ENCODE measurements at regions not wholly inside any gene's neighbourhood (a gene's known extent, or its start where the extent isn't known, plus 50 kb on each side); places are given as distances from the start of the nearest gene placed in this dataset.
"Not testable (repeated sequence)": the region's sequence is repeated elsewhere in the genome, so short reads cannot be mapped to it uniquely, and the experiment has no call there.

DNA sequence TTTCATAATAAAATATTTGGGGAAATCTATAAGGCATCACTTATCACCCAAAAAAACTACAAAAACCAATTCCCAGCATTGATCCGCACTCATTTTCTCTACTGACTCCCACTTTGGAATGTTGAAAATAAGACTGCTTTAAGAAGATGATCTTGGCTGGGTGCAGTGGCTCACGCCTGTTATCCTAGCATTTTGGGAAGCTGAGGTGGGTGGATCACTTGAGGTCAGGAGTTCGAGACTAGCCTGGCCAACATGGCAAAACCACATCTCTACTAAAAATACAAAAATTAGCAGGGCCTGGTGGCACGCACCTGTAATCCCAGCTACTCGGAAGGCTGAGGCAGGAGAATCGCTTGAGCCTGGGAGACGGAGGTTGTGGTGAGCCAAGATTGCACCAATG is 50.0 kb upstream of the METTL9 start:
- H3K4me3 ChIP-seq (ENCODE audit: low read depth in 2 of 2, low read length in 1 of 2); H3K9ac ChIP-seq; H3F3A ChIP-seq (replicated peaks; ENCODE audit: insufficient read depth); H3K9me2 ChIP-seq; H3K4me1 ChIP-seq (ENCODE audit: control insufficient read depth in 1 of 2, insufficient read depth in 2 of 2, low read depth in 1 of 2, low read length in 1 of 2); H3K9me3 ChIP-seq; H3K36me3 ChIP-seq (replicated peaks in 1 of 2; ENCODE audit: control insufficient read depth in 1 of 2, insufficient read depth in 2 of 2, low read length in 1 of 2); H3K79me2 ChIP-seq (ENCODE audit: insufficient read depth); H2AFZ ChIP-seq (ENCODE audit: low read depth); H3K4me2 ChIP-seq; H3K27ac ChIP-seq (ENCODE audit: low read depth in 2 of 2, low read length in 1 of 2); H4K20me1 ChIP-seq (ENCODE audit: insufficient read depth); H3K27me3 ChIP-seq (ENCODE audit: insufficient read depth); POLR2A ChIA-PET; CTCF ChIA-PET; DNase-seq: not testable (repeated sequence)
- 87% methylated on average over 7 of the region's 7 CpGs for WGBS (ENCODE audit: low lambda C conversion rate)

Small RNA genes in the stretch of these regions (small RNA-seq; reads per million reads assigned to genes)
- gene MIR3680-1: 0 reads per million in 7 experiments

Data from SK-N-SH (cell line).